GM12878 (cell line): ENCODE measurements at regions not wholly inside any gene's neighbourhood (a gene's known extent, or its start where the extent isn't known, plus 50 kb on each side); places are given as distances from the start of the nearest gene placed in this dataset.

Experiments used
- ATAC-seq: fragments of 200-7000 bp; cut with Tn5 transposase; 3 replicates; pipeline ENCODE4 v1.9.1; 2020; ENCODE audit warnings: mild to moderate bottlenecking, moderate library complexity
- BruUV-seq: library from RNA; stranded (reverse); fragments of 400-500 nt; replicated peaks from 2 replicates; lab custom pipeline; 2021; lab: Mats Ljungman, UMichigan
- CTCF ChIA-PET: fragments of 300-600 bp; sonication (Branson Sonifier 250); formaldehyde crosslinking; extraction: SDS; loops from one replicate; lab custom pipeline; 2021; ENCODE audit warnings: inconsistent platforms; lab: Yijun Ruan, JAX
- POLR2A ChIA-PET: fragments of 350-600 bp; formaldehyde crosslinking; extraction: SDS; loops from one replicate; lab custom pipeline; 2021; ENCODE audit warnings: inconsistent platforms; lab: Charles Lee
- RAD21 ChIA-PET: fragments of 300-600 bp; sonication (Branson Sonifier 250); formaldehyde crosslinking; loops from one replicate; lab custom pipeline; 2023; ENCODE audit warnings: antibody characterized with exemption; ENCODE audit not compliant: unreplicated experiment; lab: Charles Lee
- SMC1A ChIA-PET: fragments of 300-600 bp; sonication (Branson Sonifier 250); formaldehyde crosslinking; loops from one replicate; lab custom pipeline; 2023; ENCODE audit not compliant: unreplicated experiment, uncharacterized antibody; lab: Charles Lee
- DNase-seq: peaks from one replicate; pipeline ENCODE4 v3.0.0-alpha.2; 2011; ENCODE audit warnings: low read depth, low spot score
- FAIRE-seq: peaks from 3 replicates; lab custom pipeline; 2011; peaks lifted over from hg19 to GRCh38; lab: Jason Lieb, UNC
- H2AFZ ChIP-seq: 2 replicates; pipeline ENCODE4 v1.6.0; 2011; ENCODE audit warnings: low read depth, low read length, control low read depth; ENCODE audit not compliant: control insufficient read depth
- H3K27ac ChIP-seq: 2 replicates; pipeline ENCODE4 v1.5.1; 2011; ENCODE audit warnings: control low read depth; ENCODE audit not compliant: control insufficient read depth, insufficient read depth
- H3K27me3 ChIP-seq, 2 experiments: replicated peaks in 1 of 2; 2 replicates each; pipeline versions ENCODE4 v1.6.0 to v1.6.1; 2011; ENCODE audit warnings: low read length in 1 of 2; ENCODE audit not compliant: control insufficient read depth in 2 of 2, insufficient read depth in 2 of 2
- H3K36me3 ChIP-seq, 2 experiments: 2 replicates each; pipeline ENCODE4 v1.5.1; 2011; ENCODE audit warnings: low read length in 1 of 2; ENCODE audit not compliant: control insufficient read depth in 2 of 2, insufficient read depth in 2 of 2
- H3K4me1 ChIP-seq: 2 replicates; pipeline ENCODE4 v1.6.1; 2011; ENCODE audit warnings: mild to moderate bottlenecking, low read length, moderate library complexity, mixed read lengths; ENCODE audit not compliant: control insufficient read depth, insufficient read depth
- H3K4me2 ChIP-seq: 2 replicates; pipeline ENCODE4 v1.6.0; 2011; ENCODE audit warnings: control low read depth; ENCODE audit not compliant: control insufficient read depth, insufficient read depth
- H3K4me3 ChIP-seq: fragments of 200-600 bp; sonication (generic); 2 replicates; pipeline ENCODE4 v1.5.1; 2016
- H3K79me2 ChIP-seq: 2 replicates; pipeline ENCODE4 v1.6.0; 2011; ENCODE audit warnings: low read length; ENCODE audit not compliant: control insufficient read depth, insufficient read depth
- H3K9ac ChIP-seq: 2 replicates; pipeline ENCODE4 v1.8.0; 2011; ENCODE audit warnings: low read length, control low read depth, mixed read lengths; ENCODE audit not compliant: control insufficient read depth, insufficient read depth
- H3K9me3 ChIP-seq: replicated peaks from 3 replicates; pipeline ENCODE4 v1.5.1; 2011; ENCODE audit warnings: mild to moderate bottlenecking, low read length; ENCODE audit not compliant: control insufficient read depth, insufficient read depth
- H4K20me1 ChIP-seq: 2 replicates; pipeline ENCODE4 v1.6.0; 2011; ENCODE audit not compliant: control insufficient read depth, insufficient read depth
- BACH1 ChIP-seq: fragments of 450-650 bp; IDR thresholded peaks from 2 replicates; pipeline ENCODE4 v1.6.1; 2017; ENCODE audit warnings: mild to moderate bottlenecking, borderline replicate concordance
- CBFB ChIP-seq: IDR thresholded peaks from 2 replicates; pipeline ENCODE4 v1.6.1; 2016; ENCODE audit warnings: antibody characterized with exemption, low read depth
- CHD1 ChIP-seq: IDR thresholded peaks from 2 replicates; pipeline ENCODE4 v1.6.1; 2012; ENCODE audit warnings: low read depth, low read length, improper control_type of control experiment
- E2F4 ChIP-seq: IDR thresholded peaks from 2 replicates; pipeline ENCODE4 v1.6.1; 2012; ENCODE audit warnings: low read depth, low read length, improper control_type of control experiment
- E2F8 ChIP-seq: fragments of 450-650 bp; IDR thresholded peaks from 2 replicates; pipeline ENCODE4 v1.6.1; 2018; ENCODE audit warnings: mild to moderate bottlenecking, low read depth, moderate library complexity; ENCODE audit not compliant: partially characterized antibody
- ESRRA ChIP-seq: IDR thresholded peaks from 2 replicates; pipeline ENCODE4 v1.6.1; 2012; ENCODE audit warnings: mild to moderate bottlenecking, low read length, improper control_type of control experiment
- IRF5 ChIP-seq: fragments of 450-650 bp; IDR thresholded peaks from 2 replicates; pipeline ENCODE4 v1.6.1; 2017; ENCODE audit warnings: borderline replicate concordance
- LARP7 ChIP-seq: fragments of 450-650 bp; IDR thresholded peaks from 2 replicates; pipeline ENCODE4 v1.6.1; 2017; ENCODE audit warnings: mild to moderate bottlenecking
- MAX ChIP-seq: IDR thresholded peaks from 2 replicates; pipeline ENCODE4 v1.6.1; 2012; ENCODE audit warnings: low read depth, low read length, improper control_type of control experiment
- NFXL1 ChIP-seq: fragments of 450-650 bp; IDR thresholded peaks from 2 replicates; pipeline ENCODE4 v1.6.1; 2017; ENCODE audit warnings: antibody characterized with exemption, mild to moderate bottlenecking, borderline replicate concordance
- RAD21 ChIP-seq: IDR thresholded peaks from 2 replicates; pipeline ENCODE4 v1.6.1; 2011; ENCODE audit warnings: mild to moderate bottlenecking, low read depth, low read length, moderate library complexity; ENCODE audit not compliant: insufficient read depth
- RAD51 ChIP-seq: fragments of 450-650 bp; IDR thresholded peaks from 2 replicates; pipeline ENCODE4 v1.6.1; 2016; ENCODE audit warnings: moderate library complexity, mild to moderate bottlenecking, inconsistent platforms
- RB1 ChIP-seq: fragments of 450-650 bp; formaldehyde crosslinking; IDR thresholded peaks from 2 replicates; pipeline ENCODE4 v1.6.1; 2017; ENCODE audit warnings: mild to moderate bottlenecking, borderline replicate concordance
- RELA ChIP-seq: fragments of 450-650 bp; IDR thresholded peaks from 2 replicates; pipeline ENCODE4 v1.8.0; 2014; ENCODE audit warnings: borderline replicate concordance; ENCODE audit not compliant: partially characterized antibody
- SREBF2 ChIP-seq: IDR thresholded peaks from 2 replicates; pipeline ENCODE4 v1.6.1; 2012; ENCODE audit warnings: mild to moderate bottlenecking, low read length
- ZBTB11 ChIP-seq: fragments of 450-650 bp; formaldehyde crosslinking; IDR thresholded peaks from 2 replicates; pipeline ENCODE4 v1.5.0; 2022; ENCODE audit warnings: mild to moderate bottlenecking, missing genetic modification characterization
- WGBS: methylation state at CpG from one replicate; pipeline ENCODE4 v1.1.6; 2016; ENCODE audit warnings: low lambda C conversion rate; ENCODE audit not compliant: insufficient replicate concordance, insufficient coverage; ENCODE audit errors: missing lambda C conversion rate; 5-methylcytosine and 5-hydroxymethylcytosine counted together
- in situ Hi-C: fragments of 300-500 bp; cut with MboI; formaldehyde crosslinking; loops from 9 replicates; pipeline ENCODE4 v1.14.3; 2018; ENCODE audit warnings: mixed read lengths
- intact Hi-C: fragments of 100-400 bp; cut with micrococcal nuclease; formaldehyde crosslinking; loops from one replicate; pipeline ENCODE4 v1.14.2; 2022; ENCODE audit not compliant: unreplicated experiment

- no peak for ATAC-seq
- WGBS = 57% methylated on average over 1 of the region's 1 CpG
- H3K79me2 ChIP-seq = no peaks in the 10 kb centered on the region
- in situ Hi-C loops (no loop called here), intact Hi-C loops (loop anchor here (10.0 kb wide), 1 partner anchor 62 kb away; no protein-coding TSS in a partner anchor)
- H3K4me1 ChIP-seq = no peaks in the 10 kb centered on the region
- H4K20me1 ChIP-seq = no peaks in the 10 kb centered on the region
- no peaks in the 10 kb centered on the region for H3K9me3 ChIP-seq
- FAIRE-seq = no peak
- H3K4me3 ChIP-seq = no peak overlapping the region
- BruUV-seq = no TSS peak
- DNase-seq = no peak
- no peak overlapping the region for H3K9ac ChIP-seq
- H3K4me2 ChIP-seq = no peak overlapping the region
- ChIA-PET SMC1A (interaction anchor here (1.2 to 1.4 kb wide), 2 partner anchors 9 to 28 kb away, joined by 3 to 4 read pairs; no protein-coding TSS in a partner anchor), POLR2A (no interaction called here), CTCF (no interaction called here), RAD21 (no interaction called here)
- H3K36me3 ChIP-seq = no peaks in the 10 kb centered on the region
- no peak overlapping the region for H3K27ac ChIP-seq
- H3K27me3 ChIP-seq = no peaks in the 10 kb centered on the region
- H2AFZ ChIP-seq = no peak overlapping the region
- TF ChIP-seq RAD51 (no peak), NFXL1 (no peak), BACH1 (no peak), LARP7 (no peak), RAD21 (no peak), RELA (no peak), IRF5 (no peak), SREBF2 (no peak), E2F8 (no peak), ZBTB11 (CRISPR knock-in tag) (no peak), MAX (no peak), E2F4 (no peak), RB1 (no peak), CHD1 (no peak), CBFB (no peak), ESRRA (no peak)
These were observed 216.4 kb downstream of the DLEU7 start for GRCh38 chr13:50627111-50627510.
